KBM-7 (cell line): ENCODE measurements at regions not wholly inside any gene's neighbourhood (a gene's known extent, or its start where the extent isn't known, plus 50 kb on each side); places are given as distances from the start of the nearest gene placed in this dataset.
"Not testable (repeated sequence)": the region's sequence is repeated elsewhere in the genome, so short reads cannot be mapped to it uniquely, and the experiment has no call there.

ENCODE experiments used
- DNase-seq: peaks from one replicate; pipeline ENCODE4 v3.0.0-alpha.2; 2015
- in situ Hi-C: fragments of 300-500 bp; cut with MboI; formaldehyde crosslinking; loops from 2 replicates; pipeline ENCODE4 v1.14.3; 2020; ENCODE audit warnings: low sequenced_read_pairs, low pct_unique_long_range_greater_than_20kb, mixed read lengths

- DNase-seq = no peak
- in situ Hi-C loops = no loop called here
These were observed 1195.4 kb upstream of the LRRN3 start for GRCh38 chr7:109895536-109895935.

- in situ Hi-C loops = no loop called here
- DNase-seq = no peak
These were observed 1189.0 kb upstream of the LRRN3 start for GRCh38 chr7:109901926-109902325.

DNA sequence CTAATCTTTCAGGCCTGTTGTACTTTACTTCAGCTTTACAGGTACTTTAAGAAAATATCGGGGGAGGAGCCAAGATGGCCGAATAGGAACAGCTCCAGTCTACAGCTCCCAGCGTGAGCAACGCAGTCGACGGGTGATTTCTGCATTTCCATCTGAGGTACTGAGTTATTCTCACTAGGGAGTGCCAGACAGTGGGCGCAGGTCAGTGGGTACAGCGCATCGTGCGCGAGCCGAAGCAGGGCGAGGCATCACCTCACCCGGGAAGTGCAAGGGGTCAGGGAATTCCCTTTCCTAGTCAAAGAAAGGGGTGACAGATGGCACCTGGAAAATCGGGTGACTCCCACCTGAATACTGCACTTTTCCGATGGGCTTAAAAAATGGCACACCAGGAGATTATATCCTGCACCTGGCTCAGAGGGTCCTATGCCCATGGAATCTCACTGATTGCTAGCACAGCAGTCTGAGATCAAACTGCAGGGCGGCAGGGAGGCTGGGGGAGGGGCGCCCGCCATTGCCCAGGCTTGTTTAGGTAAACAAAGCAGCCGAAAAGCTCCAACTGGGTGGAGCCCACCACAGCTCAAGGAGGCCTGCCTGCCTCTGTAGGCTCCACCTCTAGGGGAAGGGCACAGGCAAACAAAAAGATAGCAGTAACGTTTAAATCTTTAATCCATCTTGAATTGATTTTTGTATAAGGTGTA lies 1185.4 kb upstream of the LRRN3 start:
- in situ Hi-C loops, DNase-seq: not testable (repeated sequence)

DNA sequence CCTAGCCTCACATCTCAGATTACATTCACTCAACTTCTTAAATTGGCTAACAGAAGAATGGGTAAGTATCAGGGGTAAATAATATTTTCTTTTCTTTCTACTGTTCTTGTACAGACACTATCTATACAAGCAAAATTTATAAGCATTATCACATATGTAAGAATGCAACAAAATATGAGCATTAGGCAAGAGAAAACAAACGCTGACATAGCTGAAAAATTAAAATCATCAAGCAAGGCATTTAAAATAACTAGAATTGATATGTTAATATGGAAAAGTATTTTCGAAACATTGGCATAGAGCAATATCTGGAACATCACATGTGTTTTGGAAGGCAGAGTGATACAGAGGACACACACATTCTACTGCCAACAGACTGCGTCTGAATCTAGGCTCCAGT lies 1175.3 kb upstream of the LRRN3 start:
- no peak for DNase-seq
- in situ Hi-C loops = no loop called here

GRCh38 chr7:109926738-109927137 lies 1164.2 kb upstream of the LRRN3 start:
- DNase-seq = no peak
- in situ Hi-C loops = no loop called here

DNA sequence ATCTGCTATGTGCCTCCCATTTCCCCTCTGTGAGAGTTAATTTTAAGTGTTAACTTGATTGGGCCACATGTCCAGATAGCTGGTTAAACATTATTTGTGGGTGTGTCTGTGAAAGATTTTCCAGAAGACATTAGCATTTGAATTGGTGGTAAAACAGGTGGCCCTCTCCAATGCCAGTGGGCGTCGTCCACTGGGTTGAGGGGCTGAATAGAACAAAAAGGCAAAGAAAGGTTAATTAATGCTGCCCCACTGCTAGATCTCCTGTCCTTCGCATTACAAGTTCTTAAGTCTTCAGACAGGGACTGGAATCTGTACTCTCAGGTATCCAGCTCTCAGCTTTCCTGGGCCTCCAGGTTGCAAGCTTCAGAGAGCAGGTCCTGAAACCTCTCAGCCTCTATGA lies 1160.9 kb upstream of the LRRN3 start:
- DNase-seq = no peak
- in situ Hi-C loops = no loop called here

DNA sequence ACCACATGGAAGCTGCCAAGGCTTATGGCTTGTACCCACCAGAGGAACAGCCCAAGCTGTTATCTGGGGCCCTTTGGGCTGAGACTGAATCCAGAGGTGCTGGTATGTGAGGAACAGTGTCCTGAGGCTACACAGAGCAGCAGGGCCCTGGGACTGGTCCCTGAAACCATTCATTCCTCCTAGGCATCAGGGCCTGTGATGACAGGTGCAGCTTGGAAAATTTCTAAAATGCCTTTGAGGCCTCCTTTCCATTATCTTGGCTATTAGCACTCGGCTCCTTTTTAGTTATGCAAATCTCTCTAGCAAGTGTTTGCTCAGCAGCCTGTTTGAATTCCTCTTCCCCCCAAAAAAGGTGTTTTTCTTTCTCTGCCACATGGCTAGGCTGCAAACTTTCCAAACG lies 1151.7 kb upstream of the LRRN3 start:
- in situ Hi-C loops = no loop called here
- no peak for DNase-seq

- in situ Hi-C loops = no loop called here
- no peak for DNase-seq
These were observed 1145.0 kb upstream of the LRRN3 start for GRCh38 chr7:109945820-109946518.

DNA sequence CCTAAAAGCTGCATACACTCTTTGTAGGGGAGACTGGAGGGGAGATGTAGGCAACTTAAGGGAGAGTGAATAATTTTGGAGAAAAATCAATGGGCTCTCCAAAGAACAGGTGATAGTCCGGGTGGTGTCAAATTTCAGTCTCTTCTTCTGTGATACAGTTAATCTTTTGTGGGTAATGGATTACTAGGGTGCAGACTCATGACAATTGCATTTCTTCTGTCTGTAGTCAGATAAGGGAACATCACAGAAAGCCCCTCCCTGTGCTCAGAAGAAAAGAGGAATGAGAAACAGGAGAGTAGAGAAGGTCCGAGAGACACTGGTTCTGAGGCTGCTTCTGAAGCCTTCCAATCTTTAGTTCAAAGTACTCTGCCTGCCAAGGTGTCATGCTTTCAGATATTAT lies 1140.7 kb upstream of the LRRN3 start:
- in situ Hi-C loops = no loop called here
- DNase-seq = no peak

- in situ Hi-C loops = no loop called here
- DNase-seq = no peak
These were observed 1139.9 kb upstream of the LRRN3 start for GRCh38 chr7:109950821-109951564.

- no peak for DNase-seq
- in situ Hi-C loops = no loop called here
These were observed 1139.4 kb upstream of the LRRN3 start for GRCh38 chr7:109951565-109951928.

DNA sequence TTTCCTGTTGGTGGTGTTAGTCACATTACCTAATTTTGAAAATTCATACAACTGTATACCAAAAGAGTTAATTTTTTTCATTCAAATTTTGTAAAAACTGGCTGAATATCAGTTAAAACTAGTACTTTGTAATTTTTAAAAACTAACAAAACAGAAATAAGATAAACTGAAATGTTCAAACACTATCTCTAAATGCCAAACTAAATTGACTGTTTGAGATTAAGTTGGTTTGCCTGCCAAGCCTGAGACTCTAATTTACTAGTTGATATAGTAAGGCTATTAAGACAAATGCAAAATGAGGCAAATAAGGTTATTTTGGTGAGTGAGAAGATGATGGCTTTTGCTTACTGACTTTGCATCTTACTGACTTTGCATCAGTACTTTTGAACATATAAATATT lies 1134.9 kb upstream of the LRRN3 start:
- in situ Hi-C loops = no loop called here

DNA sequence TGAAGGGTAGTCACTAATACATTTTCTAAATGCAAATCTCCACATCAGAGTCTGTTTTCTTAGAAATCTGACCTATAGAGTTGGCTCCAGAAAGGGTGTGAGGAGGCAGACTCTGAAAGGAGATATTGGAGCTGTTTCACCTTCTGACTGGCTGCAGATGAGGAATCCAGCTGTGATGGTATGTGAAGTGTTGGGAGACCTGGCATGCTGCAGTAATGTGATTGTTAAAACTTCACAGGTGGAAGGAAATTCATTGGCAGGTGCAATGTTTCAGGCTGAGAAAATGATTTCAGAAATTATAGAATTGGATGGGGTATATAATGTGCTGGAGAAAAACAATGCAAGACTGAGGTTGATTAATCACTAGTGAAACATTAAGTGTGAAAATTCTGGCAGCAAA lies 1134.0 kb upstream of the LRRN3 start:
- in situ Hi-C loops = no loop called here
- no peak for DNase-seq

More for the DNA sequence above, 1134.9 kb upstream of the LRRN3 start:
- DNase-seq = no peak

DNA sequence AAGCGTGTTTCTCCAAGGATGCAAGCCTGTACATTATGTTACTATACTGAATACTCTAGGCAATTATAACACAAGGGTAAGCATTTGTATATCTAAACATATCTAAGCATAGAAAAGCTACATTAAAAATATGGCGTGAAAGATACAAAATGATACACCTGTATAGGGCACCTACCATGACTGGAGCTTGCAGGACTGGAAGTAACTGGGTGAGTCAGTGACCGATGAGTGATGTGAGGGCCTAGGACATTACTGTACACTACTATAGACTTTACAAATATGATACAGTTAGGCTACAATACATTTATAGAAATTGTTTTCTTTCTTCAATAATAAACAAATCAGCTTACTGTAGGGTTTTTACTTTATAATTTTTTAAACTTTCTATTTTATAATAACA lies 1127.2 kb upstream of the LRRN3 start:
- in situ Hi-C loops = no loop called here

GRCh38 chr7:109964780-109965179 lies 1126.1 kb upstream of the LRRN3 start:
- in situ Hi-C loops = no loop called here
- no peak for DNase-seq

More for the DNA sequence above, 1127.2 kb upstream of the LRRN3 start:
- no peak for DNase-seq

- in situ Hi-C loops = no loop called here
- DNase-seq = no peak
These were observed 1123.5 kb upstream of the LRRN3 start for GRCh38 chr7:109967406-109967805.

- in situ Hi-C loops = no loop called here
- no peak for DNase-seq
These were observed 1107.3 kb upstream of the LRRN3 start for GRCh38 chr7:109983618-109984017.

DNA sequence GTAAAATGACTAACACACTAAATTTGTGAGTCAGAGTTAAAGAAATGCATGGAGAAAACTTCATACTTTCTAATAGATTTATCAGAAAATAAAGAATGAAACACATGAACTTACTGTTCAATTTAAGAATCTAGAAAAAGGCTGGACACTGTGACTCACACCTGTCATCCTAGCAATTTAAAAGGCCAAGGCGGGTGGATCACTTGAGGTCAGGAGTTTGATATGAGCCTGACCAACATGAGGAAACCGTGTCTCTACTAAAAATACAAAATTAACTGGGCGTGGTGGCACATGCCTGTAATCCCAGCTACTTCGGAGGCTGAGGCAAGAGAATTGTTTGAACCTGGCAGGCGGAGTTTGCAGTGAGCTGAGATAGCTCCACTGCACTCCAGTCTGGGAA lies 1106.2 kb upstream of the LRRN3 start:
- in situ Hi-C loops = no loop called here
- DNase-seq = no peak

- DNase-seq = no peak
- in situ Hi-C loops = no loop called here
These were observed 1104.2 kb upstream of the LRRN3 start for GRCh38 chr7:109986701-109987100.

- in situ Hi-C loops = no loop called here
- no peak for DNase-seq
These were observed 1094.5 kb upstream of the LRRN3 start for GRCh38 chr7:109996411-109996810.
